Activated naive CD4-positive, alpha-beta T cell treated with anti-CD3 and anti-CD28 coated beads, Interleukin-2, amount 50 U/mL, for 16 hours (primary cell): ENCODE measurements at regions not wholly inside any gene's neighbourhood (a gene's known extent, or its start where the extent isn't known, plus 50 kb on each side); places are given as distances from the start of the nearest gene placed in this dataset.

Source experiments
- DNase-seq: peaks from one replicate; pipeline ENCODE4 v3.0.0-alpha.2; 2020

- DNase-seq: no peak
Measured at GRCh38 chr4:157444014-157444413, 223.5 kb downstream of the GRIA2 start.

GRCh38 chr4:157443537-157443936, 223.0 kb downstream of the GRIA2 start:
- no peak for DNase-seq

GRCh38 chr4:157425897-157426296, 205.4 kb downstream of the GRIA2 start:
- DNase-seq: no peak

GRCh38 chr4:157423526-157424020, 203.0 kb downstream of the GRIA2 start:
- no peak for DNase-seq

GRCh38 chr4:157421365-157421764, 200.8 kb downstream of the GRIA2 start:
- no peak for DNase-seq
